Thyroid gland (tissue), 4 donors: ENCODE measurements at regions not wholly inside any gene's neighbourhood (a gene's known extent, or its start where the extent isn't known, plus 50 kb on each side); places are given as distances from the start of the nearest gene placed in this dataset.

Experiments used
- DNase-seq, 2 donors: peaks; one replicate each; pipeline ENCODE4 v3.0.0-alpha.2; 2019
- H3K27ac ChIP-seq, 3 donors: fragments of 200-600 bp; sonication (generic); 1 replicate in 2 of 3; 2 replicates in 1 of 3; pipeline ENCODE4 v1.5.1; 2016 to 2019; ENCODE audit warnings: mild to moderate bottlenecking in 1 of 3, moderate library complexity in 1 of 3
- H3K27me3 ChIP-seq: fragments of 200-600 bp; sonication (generic); one replicate; pipeline ENCODE4 v1.5.1; 2019
- H3K36me3 ChIP-seq, 2 donors: fragments of 200-600 bp; sonication (generic); one replicate each; pipeline ENCODE4 v1.5.1; 2016 to 2019
- H3K4me1 ChIP-seq, 2 donors: fragments of 200-600 bp; sonication (generic); one replicate each; pipeline ENCODE4 v1.5.1; 2017 to 2019
- H3K4me3 ChIP-seq, 3 donors: fragments of 200-600 bp; sonication (generic); replicated peaks in 1 of 3; 1 replicate in 2 of 3; 2 replicates in 1 of 3; pipeline ENCODE4 v1.5.1; 2016; ENCODE audit warnings: mild to moderate bottlenecking in 1 of 3
- H3K9me3 ChIP-seq: fragments of 200-600 bp; sonication (generic); one replicate; pipeline ENCODE4 v1.5.1; 2017
- CTCF ChIP-seq, 6 experiments: fragments of 200-600 bp in 3 of 6; fragments of 450-650 bp in 3 of 6; sonication (generic) in 3 of 6; IDR thresholded peaks; one replicate each; pipeline ENCODE4 v1.5.1; 2016 to 2019; ENCODE audit warnings: antibody characterized with exemption in 6 of 6, mild to moderate bottlenecking in 2 of 6, inconsistent platforms in 1 of 6, moderate library complexity in 1 of 6
- POLR2A ChIP-seq, 2 donors: fragments of 450-650 bp; IDR thresholded peaks; one replicate each; pipeline ENCODE4 v1.6.1; 2017; ENCODE audit warnings: antibody characterized with exemption in 2 of 2, mild to moderate bottlenecking in 2 of 2, moderate library complexity in 1 of 2
- WGBS, 2 donors: methylation state at CpG; one replicate each; pipeline ENCODE4 v1.1.5; 2017; 5-methylcytosine and 5-hydroxymethylcytosine counted together
- intact Hi-C: fragments of 100-400 bp; cut with DNase I; formaldehyde crosslinking; loops from one replicate; pipeline ENCODE4 v1.15.1; 2023

- Histone ChIP-seq H3K9me3 (no peaks in the 10 kb centered on the region), H3K36me3 (no peaks in the 10 kb centered on the region), H3K27me3 (no peaks in the 10 kb centered on the region), H3K4me1 (no peaks in the 10 kb centered on the region), H3K27ac (no peak overlapping the region), H3K4me3 (no peak overlapping the region)
- 88 to 92% methylated on average over 3 of the region's 3 CpGs for WGBS, 2 donors
- intact Hi-C loops: no loop called here
- TF ChIP-seq POLR2A (IDR thresholded peaks at IDR 0.05): no peak
- TF ChIP-seq CTCF (IDR thresholded peaks at IDR 0.05): no peak
- no peak for DNase-seq
These were observed 547.8 kb downstream of the CDH26 start for GRCh38 chr20:60506061-60506460.

GRCh38 chr20:60507087-60507694 lies 549.0 kb downstream of the CDH26 start:
- no peaks in the 10 kb centered on the region for H3K4me1 ChIP-seq
- no peaks in the 10 kb centered on the region for H3K9me3 ChIP-seq
- intact Hi-C loops: no loop called here
- no peak overlapping the region for H3K4me3 ChIP-seq
- H3K27me3 ChIP-seq: no peaks in the 10 kb centered on the region
- TF ChIP-seq POLR2A (IDR thresholded peaks at IDR 0.05): no peak
- TF ChIP-seq CTCF (IDR thresholded peaks at IDR 0.05): no peak
- WGBS, 2 donors: 68 to 80% methylated on average over 9 of the region's 9 CpGs
- H3K36me3 ChIP-seq: no peaks in the 10 kb centered on the region
- H3K27ac ChIP-seq: no peak overlapping the region
- no peak for DNase-seq

- Histone ChIP-seq H3K9me3 (no peaks in the 10 kb centered on the region), H3K27me3 (no peaks in the 10 kb centered on the region), H3K4me3 (no peak overlapping the region), H3K4me1 (no peaks in the 10 kb centered on the region), H3K36me3 (no peaks in the 10 kb centered on the region), H3K27ac (no peak overlapping the region)
- DNase-seq: no peak
- TF ChIP-seq POLR2A (IDR thresholded peaks at IDR 0.05) (no peak), CTCF (IDR thresholded peaks at IDR 0.05) (no peak)
- WGBS, 2 donors: 84 to 87% methylated on average over 4 of the region's 4 CpGs
- intact Hi-C loops: no loop called here
These were observed 551.2 kb downstream of the CDH26 start for GRCh38 chr20:60509407-60509806.

GRCh38 chr20:60510356-60510755 lies 552.1 kb downstream of the CDH26 start:
- no peak for DNase-seq
- Histone ChIP-seq H3K27me3 (no peaks in the 10 kb centered on the region), H3K4me1 (no peaks in the 10 kb centered on the region), H3K27ac (no peak overlapping the region), H3K9me3 (no peaks in the 10 kb centered on the region), H3K4me3 (no peak overlapping the region), H3K36me3 (no peaks in the 10 kb centered on the region)
- no peak for TF ChIP-seq CTCF (IDR thresholded peaks at IDR 0.05)
- no peak for TF ChIP-seq POLR2A (IDR thresholded peaks at IDR 0.05)
- intact Hi-C loops: no loop called here
- 86 to 96% methylated on average over 4 of the region's 4 CpGs for WGBS, 2 donors

- Histone ChIP-seq H3K27ac (no peak overlapping the region), H3K9me3 (no peaks in the 10 kb centered on the region), H3K4me1 (no peaks in the 10 kb centered on the region), H3K4me3 (no peak overlapping the region), H3K27me3 (no peaks in the 10 kb centered on the region), H3K36me3 (no peaks in the 10 kb centered on the region)
- TF ChIP-seq POLR2A (IDR thresholded peaks at IDR 0.05) (no peak), CTCF (IDR thresholded peaks at IDR 0.05) (no peak)
- intact Hi-C loops: no loop called here
- WGBS, 2 donors: 69 to 74% methylated on average over 4 of the region's 4 CpGs
- DNase-seq: no peak
These were observed 554.2 kb downstream of the CDH26 start for GRCh38 chr20:60512443-60512842.
